Coronary artery (tissue), 2 donors: ENCODE measurements at regions not wholly inside any gene's neighbourhood (a gene's known extent, or its start where the extent isn't known, plus 50 kb on each side); places are given as distances from the start of the nearest gene placed in this dataset.
"Not testable (repeated sequence)": the region's sequence is repeated elsewhere in the genome, so short reads cannot be mapped to it uniquely, and the experiment has no call there.

Experiments used
- DNase-seq: peaks from one replicate; pipeline ENCODE4 v3.0.0-alpha.2; 2017; ENCODE audit warnings: low spot score
- H3K27ac ChIP-seq, 2 donors: fragments of 200-600 bp; sonication (generic); one replicate each; pipeline ENCODE4 v1.5.1; 2016 to 2019
- H3K4me3 ChIP-seq: fragments of 200-600 bp; sonication (generic); 2 replicates; pipeline ENCODE4 v1.5.1; 2016; ENCODE audit warnings: mild to moderate bottlenecking, moderate library complexity
- TF ChIP-seq, protein P1 (sequence below): fragments of 200-600 bp; sonication (generic); IDR thresholded peaks from one replicate; pipeline ENCODE4 v1.5.1; 2019; ENCODE audit warnings: antibody characterized with exemption

DNA sequence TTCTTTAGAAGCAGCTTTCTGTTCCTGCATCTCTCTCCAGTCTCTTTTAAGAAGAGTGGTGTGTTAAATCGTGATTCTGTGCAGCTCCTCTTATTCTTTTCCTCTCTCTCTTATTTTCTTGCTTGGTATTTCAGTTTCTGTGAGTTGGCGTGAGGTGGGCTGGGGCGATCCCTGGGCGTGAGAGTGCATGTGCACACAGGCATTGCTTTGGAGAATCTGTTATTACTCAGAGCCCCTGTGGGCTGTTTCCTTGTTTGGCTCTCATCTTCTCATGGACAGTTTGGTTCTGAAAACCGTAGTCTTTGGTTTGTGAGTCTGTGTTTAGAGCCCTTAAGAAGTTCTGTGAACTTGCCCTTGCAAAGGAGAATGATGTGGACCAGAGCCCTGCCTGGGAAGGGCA, 97.2 kb upstream of the CLNK start:
- Histone ChIP-seq H3K4me3 (no peak overlapping the region), H3K27ac (no peak overlapping the region)
- TF ChIP-seq, protein P1, sequence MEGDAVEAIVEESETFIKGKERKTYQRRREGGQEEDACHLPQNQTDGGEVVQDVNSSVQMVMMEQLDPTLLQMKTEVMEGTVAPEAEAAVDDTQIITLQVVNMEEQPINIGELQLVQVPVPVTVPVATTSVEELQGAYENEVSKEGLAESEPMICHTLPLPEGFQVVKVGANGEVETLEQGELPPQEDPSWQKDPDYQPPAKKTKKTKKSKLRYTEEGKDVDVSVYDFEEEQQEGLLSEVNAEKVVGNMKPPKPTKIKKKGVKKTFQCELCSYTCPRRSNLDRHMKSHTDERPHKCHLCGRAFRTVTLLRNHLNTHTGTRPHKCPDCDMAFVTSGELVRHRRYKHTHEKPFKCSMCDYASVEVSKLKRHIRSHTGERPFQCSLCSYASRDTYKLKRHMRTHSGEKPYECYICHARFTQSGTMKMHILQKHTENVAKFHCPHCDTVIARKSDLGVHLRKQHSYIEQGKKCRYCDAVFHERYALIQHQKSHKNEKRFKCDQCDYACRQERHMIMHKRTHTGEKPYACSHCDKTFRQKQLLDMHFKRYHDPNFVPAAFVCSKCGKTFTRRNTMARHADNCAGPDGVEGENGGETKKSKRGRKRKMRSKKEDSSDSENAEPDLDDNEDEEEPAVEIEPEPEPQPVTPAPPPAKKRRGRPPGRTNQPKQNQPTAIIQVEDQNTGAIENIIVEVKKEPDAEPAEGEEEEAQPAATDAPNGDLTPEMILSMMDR = no peak
- no peak for DNase-seq

DNA sequence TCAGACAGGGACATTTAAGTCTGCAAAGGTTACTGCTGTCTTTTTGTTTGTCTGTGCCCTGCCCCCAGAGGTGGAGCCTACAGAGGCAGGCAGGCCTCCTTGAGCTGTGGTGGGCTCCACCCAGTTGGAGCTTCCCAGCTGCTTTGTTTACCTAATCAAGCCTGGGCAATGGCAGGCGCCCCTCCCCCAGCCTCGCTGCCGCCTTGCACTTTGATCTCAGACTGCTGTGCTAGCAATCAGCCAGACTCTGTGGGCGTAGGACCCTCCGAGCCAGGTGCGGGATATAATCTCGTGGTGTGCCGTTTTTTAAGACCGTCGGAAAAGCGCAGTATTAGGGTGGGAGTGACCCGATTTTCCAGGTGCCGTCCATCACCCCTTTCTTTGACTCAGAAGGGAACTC, 96.2 kb upstream of the CLNK start:
- not testable (repeated sequence) for H3K27ac ChIP-seq, DNase-seq, H3K4me3 ChIP-seq

DNA sequence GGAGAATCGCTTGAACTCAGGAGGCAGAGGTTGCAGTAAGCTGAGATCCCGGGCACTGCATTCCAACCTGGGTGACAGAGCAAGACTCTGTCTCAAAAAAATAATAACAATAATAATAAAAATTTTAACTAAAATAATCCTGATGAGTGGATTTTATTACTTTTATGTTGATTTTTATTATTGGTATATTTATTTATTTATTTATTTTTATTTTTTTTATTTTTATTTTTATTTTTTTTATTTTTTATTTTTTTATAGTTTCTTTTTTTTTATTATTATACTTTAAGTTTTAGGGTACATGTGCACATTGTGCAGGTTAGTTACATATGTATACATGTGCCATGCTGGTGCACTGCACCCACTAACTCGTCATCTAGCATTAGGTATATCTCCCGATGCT, 90.6 kb upstream of the CLNK start:
- not testable (repeated sequence) for H3K27ac ChIP-seq, DNase-seq, H3K4me3 ChIP-seq

DNA sequence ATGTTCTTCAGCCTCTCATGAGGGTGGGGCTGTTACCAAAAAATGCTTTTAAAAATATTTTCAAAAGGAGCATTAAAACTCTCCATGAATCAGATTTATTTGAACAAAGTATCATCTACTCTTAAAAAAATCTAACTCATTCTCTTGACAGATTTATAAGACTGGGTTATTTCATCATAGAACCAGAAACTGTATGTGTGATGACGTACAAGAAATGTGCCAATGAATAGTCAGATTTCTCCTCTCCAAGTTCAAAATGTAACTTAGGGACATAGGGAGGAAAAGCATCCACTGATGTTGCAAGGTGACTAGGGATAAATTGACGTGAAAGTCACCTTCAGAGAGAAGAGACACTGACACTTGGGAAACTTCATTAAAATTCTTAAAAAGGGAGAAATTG, 89.1 kb upstream of the CLNK start:
- Histone ChIP-seq H3K4me3 (no peak overlapping the region), H3K27ac (no peak overlapping the region)
- TF ChIP-seq, protein P1 = no peak
- no peak for DNase-seq

DNA sequence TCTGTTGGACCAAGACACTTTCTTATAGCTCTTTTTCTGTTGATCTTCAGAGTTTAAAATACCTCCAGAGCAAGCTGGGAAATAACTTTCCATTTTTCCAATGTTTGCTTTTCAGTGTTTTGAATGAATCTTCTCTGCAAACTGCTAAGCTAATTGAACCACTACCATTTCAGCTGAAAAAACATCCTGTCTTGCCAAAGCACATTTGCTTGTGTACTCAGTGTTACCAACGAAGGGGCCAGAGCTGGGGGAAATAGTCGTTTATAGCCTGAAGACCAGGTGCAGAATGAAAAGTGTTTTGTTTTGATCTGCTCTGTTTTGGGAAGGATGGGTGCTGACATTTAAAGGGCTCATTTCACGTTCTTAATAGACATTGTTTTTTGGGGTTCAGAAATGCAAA, 88.4 kb upstream of the CLNK start:
- DNase-seq = no peak
- H3K27ac ChIP-seq = no peak overlapping the region
- H3K4me3 ChIP-seq = no peak overlapping the region
- TF ChIP-seq, protein P1 = no peak

DNA sequence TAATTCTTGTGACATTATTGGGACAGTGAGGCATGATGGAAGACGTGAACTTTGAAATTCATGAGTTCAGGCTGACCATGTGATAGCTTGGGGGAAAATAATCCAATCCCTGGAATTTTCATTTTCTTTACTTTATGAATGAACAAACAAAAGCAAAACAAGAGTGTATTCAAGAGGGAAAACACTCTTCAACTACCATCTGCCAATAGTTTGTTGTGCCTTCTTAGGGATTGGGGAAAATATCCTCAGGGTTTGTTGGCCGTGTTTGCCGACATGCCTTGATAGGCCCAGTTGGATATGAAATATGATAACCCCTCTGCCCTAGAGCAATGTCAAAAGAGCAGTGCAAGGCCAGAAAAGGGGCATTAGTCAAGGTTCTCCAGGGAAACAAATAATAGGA, 80.8 kb upstream of the CLNK start:
- no peak overlapping the region for H3K27ac ChIP-seq
- DNase-seq = no peak
- TF ChIP-seq, protein P1 = no peak
- H3K4me3 ChIP-seq = no peak overlapping the region

DNA sequence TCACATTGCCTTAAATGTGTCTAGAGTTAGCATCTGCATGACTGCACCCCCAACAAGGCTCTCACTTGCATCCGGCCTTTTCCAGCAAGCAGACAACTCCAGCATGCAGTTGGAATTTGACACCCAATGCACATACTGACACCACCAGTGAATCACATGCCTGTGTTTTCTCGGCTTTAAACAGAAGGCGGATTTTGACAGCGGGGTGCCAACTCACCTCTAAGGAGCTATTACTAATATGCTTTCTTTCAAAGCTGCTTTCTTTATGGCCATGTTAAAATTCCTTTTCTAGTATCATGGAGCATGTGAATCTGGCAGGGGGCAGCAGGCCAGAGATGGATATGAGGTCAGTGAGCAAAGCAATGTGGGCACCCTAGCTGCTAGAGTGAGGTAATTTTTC, 78.0 kb upstream of the CLNK start:
- H3K4me3 ChIP-seq = no peak overlapping the region
- no peak overlapping the region for H3K27ac ChIP-seq
- no peak for DNase-seq
- TF ChIP-seq, protein P1 = no peak

DNA sequence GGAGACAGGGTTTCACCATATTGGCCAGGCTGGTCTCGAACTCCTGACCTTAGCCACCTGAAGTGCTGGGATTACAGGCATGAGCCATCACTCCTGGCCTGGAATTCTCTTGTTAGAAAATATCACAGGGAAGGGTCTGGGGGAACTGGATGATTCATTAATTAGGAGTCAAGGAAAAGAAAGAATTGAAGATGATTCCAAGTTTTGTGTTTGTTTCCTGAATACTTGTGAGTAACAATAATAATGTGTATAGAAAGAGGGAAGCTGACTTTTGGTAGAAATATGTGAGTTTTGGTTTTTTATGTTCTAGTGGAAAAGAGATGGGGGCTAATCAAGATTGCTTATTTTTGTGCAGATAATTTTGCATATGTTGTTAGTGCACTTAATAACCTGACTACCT, 77.3 kb upstream of the CLNK start:
- Histone ChIP-seq H3K4me3 (no peak overlapping the region), H3K27ac (no peak overlapping the region)
- TF ChIP-seq, protein P1 = no peak
- DNase-seq = no peak
